HFF-Myc (cell line): ENCODE measurements at regions not wholly inside any gene's neighbourhood (a gene's known extent, or its start where the extent isn't known, plus 50 kb on each side); places are given as distances from the start of the nearest gene placed in this dataset.
A peak's percentile ranks its signal among the peaks of the same experiment; 100 is the strongest.

Source experiments
- DNase-seq: peaks from one replicate; pipeline ENCODE4 v3.0.0-alpha.2; 2011; ENCODE audit warnings: low read depth; ENCODE audit errors: extremely low read depth
- H3K4me3 ChIP-seq: replicated peaks from 2 replicates; pipeline ENCODE4 v1.5.1; 2011; ENCODE audit warnings: low read depth, mild to moderate bottlenecking, control low read depth, low read length
- TF ChIP-seq, protein P1 (sequence below): IDR thresholded peaks from 2 replicates; pipeline ENCODE4 v1.5.1; 2012; ENCODE audit warnings: mild to moderate bottlenecking, low read depth, low read length, control low read depth; ENCODE audit errors: missing control alignments

DNA sequence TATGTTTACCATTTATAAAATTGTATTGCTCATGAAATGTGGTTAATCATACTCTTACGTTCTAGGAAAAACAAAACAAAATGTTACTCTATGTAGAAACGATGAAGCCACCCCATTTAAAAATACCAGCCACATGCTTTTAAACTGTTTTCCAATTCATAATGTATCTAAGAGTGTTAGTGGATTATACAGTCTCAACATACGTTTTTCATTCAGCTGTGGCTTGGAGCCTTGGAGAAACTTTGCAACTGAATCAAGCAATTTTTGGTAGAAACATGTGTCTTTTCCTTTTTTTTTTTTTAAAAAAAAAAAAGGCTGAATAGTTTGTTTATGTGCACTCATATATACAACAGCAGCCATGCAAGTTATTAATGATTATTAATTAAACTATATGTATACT is 378.0 kb upstream of the SEMA3D start:
- no peak overlapping the region for H3K4me3 ChIP-seq
- TF ChIP-seq, protein P1, sequence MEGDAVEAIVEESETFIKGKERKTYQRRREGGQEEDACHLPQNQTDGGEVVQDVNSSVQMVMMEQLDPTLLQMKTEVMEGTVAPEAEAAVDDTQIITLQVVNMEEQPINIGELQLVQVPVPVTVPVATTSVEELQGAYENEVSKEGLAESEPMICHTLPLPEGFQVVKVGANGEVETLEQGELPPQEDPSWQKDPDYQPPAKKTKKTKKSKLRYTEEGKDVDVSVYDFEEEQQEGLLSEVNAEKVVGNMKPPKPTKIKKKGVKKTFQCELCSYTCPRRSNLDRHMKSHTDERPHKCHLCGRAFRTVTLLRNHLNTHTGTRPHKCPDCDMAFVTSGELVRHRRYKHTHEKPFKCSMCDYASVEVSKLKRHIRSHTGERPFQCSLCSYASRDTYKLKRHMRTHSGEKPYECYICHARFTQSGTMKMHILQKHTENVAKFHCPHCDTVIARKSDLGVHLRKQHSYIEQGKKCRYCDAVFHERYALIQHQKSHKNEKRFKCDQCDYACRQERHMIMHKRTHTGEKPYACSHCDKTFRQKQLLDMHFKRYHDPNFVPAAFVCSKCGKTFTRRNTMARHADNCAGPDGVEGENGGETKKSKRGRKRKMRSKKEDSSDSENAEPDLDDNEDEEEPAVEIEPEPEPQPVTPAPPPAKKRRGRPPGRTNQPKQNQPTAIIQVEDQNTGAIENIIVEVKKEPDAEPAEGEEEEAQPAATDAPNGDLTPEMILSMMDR = no peak
- peak; percentile 15 for DNase-seq

DNA sequence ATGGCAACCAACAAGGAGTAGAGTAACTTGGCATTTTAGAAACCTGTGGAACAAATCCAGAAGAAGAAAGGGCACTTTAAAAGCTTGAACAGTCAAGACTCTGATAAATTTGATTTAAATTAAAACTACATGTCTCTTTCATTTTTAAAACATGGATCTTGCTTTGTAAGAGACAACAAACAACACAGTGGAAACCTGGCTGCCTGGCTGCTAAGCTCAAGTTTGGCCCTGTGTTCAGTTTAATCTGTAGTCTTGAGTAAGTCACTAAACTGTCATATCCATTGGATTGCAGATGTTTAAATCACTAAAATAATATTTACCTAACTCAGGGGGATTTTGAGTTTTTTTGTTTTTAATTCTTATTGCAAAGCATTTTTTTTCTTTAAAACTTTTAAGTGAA is 374.9 kb upstream of the SEMA3D start:
- TF ChIP-seq, protein P1 = no peak
- no peak for DNase-seq
- H3K4me3 ChIP-seq = no peak overlapping the region

DNA sequence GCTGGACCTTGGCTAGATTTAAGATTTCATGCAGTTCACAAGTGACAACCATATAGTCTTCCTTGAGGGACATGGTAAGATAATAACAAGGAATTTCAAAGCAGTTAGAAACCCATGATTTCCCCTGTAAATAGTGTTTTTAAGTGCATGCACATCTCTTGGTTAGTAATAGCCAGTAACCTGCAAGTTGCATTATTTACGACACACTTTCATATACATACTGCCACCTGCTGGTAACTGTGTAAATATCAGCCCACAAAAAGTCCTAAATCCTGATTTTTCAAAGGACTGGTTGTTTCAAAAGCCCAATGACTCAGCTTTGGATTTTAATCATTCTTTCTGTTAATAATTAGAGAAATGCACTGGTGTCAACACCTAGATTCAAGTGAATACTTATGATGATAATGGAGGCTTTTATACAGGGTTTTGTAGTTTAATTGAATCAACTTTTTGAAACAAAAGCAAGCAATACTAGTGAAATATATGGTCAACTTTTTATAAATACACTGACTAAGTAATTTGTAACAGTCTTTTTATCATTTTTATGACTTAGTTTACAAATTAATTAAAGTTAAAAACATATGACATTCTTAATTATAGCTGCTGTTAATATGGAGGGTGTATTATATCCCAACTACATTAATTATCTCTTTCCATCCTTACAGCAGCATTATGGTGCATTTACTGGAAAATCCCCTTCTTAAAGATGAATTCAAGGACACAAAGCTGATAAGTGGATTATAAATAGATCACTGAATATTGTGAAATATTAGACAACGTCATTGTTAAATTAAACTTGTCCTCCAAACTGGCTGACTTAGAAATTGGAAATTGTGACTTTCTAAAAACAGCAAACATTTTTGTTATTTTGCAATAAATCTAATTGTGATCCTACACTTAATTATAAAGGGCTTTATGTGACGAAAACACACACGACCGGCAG is 367.7 kb upstream of the SEMA3D start:
- peak; percentile 67 for DNase-seq
- no peak overlapping the region for H3K4me3 ChIP-seq
- TF ChIP-seq, protein P1 = peak; percentile 53

DNA sequence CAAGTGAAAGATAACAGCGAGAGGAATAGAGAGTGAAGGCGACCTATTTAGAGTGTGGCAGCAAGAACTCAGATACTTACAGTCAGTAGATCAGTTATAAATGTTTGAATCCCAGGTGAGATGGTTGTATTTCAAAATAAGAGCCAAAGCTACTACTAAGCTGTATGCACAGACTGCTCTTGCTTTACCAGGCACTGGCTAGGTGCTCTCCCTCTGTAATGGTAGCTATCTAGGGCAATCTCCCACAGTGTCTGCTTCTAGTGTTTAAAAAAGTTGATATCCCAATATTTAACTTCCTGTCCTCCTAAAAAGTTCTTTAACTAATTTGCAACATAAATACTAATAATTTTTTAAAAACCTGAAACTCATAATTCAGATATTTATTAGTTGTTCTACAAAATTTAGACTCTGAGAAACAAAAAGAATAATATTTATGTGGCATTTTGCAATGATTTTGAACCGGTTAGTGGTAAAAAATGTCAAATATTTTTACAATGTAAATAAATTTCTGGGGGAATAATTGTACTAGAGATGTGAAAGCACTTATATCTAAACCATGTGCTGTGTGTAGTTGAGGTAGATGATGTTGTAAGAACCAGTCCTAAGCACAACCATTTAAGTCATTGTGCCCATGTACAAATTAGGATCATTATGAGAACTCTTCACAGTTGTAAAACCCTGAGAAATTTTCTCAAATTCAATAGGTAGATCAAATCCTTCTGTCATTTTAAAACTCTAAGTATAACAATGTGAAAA is 349.3 kb upstream of the SEMA3D start:
- DNase-seq = no peak
- TF ChIP-seq, protein P1 = no peak
- H3K4me3 ChIP-seq = no peak overlapping the region

DNA sequence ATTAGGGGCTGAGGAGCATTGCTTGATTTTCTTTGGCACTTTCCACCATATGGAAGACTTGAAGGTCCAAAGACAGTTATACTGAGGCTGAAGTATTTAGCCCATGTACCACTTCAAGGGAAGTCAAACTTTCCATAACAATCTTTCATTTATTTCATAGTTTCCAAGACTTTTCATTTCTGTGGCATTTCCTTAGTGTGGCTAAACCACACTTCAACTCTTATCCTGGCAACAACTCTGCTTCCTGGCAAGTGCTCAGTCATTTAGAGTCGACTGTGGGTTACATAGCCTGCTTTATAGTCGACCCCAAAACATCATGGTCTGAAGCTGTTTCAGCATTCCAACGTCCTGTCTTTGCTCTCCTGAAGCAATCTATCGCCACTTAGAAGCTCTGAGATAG is 343.0 kb upstream of the SEMA3D start:
- no peak overlapping the region for H3K4me3 ChIP-seq
- TF ChIP-seq, protein P1 = no peak
- DNase-seq = peak; percentile 17

DNA sequence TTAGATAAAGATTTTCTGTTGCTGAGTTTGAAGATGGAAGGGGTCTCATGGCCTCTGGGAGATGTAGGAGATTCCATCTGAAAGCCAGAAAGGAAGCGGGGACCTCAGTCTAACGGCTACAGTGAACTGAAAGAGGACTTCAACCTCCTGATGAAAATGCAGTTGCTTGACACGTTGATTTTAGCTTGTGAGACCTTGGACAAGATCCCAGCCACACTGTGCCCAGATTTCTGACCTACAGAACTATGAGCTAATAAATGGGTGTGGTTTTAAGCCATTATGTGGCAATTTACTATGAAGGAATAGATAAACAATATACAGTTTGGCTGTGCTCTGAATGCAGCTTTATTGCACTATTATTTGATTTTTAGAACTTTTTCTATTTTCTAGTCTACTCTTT is 342.3 kb upstream of the SEMA3D start:
- peak; percentile 66 for DNase-seq
- H3K4me3 ChIP-seq = no peak overlapping the region
- TF ChIP-seq, protein P1 = no peak
